Lung microvascular endothelial cell (primary cell): ENCODE measurements at regions not wholly inside any gene's neighbourhood (a gene's known extent, or its start where the extent isn't known, plus 50 kb on each side); places are given as distances from the start of the nearest gene placed in this dataset.

ENCODE experiments used
- DNase-seq, 2 donors: peaks; one replicate each; pipeline versions ENCODE4 v3.0.0 to v3.0.0-alpha.2; 2010; ENCODE audit warnings: low read depth in 2 of 2

DNA sequence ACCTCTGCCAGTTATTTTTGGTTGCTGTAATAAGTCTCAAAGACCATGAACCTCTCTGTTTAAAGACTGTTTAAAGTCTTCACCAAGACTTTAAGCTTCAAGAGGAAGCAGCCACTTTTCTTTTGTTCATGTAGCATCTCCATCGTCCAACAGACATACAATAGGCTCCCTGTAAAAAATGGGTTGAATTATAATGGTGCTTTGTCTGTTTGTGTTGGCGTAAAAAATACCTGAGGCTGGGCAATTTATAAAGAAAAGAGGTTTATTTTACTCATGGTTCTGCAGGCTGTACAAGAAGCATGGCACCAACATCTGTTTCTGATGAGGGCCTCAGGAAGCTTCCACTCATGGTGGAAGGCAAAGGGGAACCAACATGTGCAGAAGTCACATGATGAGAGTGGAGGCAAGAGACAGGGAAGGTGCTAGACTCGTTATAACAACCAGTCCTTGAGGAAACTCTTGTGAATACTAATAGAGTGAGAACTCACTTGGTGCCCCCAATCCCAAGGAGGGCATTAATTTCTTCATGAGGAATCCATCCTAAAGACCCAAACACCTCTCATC, 126.3 kb upstream of the RPS23 start:
- peak in 1 of 2 donors; percentile 24 for DNase-seq

DNA sequence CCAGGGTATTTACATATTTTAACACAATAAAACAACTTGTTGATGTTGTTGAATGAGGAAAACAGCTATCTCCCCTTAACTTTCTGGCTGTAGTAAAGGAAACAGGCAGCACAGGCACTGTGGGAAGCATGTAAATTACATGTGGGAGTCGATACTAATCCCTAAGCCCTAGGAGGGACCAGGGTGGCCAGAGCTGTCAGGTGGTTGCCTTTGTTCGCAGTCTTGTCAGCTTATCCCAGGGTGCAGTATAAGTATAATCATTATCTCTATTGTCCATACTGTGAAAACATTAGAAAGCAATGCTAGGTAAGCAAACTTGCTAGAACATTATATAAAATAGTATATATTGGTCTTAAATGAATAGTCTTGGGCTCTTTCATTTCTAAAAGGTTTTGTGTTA, 125.6 kb upstream of the RPS23 start:
- DNase-seq = no peak

DNA sequence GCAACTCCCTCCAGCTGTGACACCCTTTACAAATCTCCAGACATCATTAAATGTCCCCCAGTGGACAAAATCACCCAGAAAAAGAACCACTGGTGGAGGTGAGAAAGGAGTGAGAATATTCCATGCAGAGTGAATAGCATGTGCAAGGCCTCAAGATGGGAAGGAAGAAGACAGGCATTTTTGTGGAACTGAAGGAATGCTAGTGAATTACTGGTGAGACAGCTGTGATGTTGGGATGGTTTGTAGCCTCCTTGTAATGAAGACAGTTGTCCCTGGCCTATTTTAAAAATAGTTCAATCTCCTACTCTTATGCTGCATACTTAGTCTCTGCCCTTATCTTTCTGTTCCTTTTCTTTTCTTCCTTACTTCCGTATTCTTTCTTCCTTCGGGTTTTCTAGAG, 124.9 kb upstream of the RPS23 start:
- no peak for DNase-seq

DNA sequence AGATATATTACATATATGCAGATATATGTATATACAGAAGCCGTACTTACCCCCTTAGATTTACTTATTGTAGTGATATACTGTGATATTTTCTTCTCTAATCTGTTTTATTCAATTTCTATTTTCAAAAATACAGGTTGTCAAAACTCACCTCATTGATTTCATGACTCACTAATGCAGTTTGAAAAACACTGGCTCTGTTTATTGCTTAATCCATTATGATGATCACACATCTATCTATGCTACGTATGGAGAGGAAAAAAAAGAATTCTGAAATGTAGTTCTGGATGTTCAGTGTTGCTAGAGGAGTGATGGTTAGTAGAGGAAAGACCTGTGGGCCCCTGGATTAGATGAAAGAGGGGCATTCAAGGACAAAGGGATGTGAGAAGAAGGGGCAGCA, 121.0 kb upstream of the RPS23 start:
- DNase-seq = no peak

DNA sequence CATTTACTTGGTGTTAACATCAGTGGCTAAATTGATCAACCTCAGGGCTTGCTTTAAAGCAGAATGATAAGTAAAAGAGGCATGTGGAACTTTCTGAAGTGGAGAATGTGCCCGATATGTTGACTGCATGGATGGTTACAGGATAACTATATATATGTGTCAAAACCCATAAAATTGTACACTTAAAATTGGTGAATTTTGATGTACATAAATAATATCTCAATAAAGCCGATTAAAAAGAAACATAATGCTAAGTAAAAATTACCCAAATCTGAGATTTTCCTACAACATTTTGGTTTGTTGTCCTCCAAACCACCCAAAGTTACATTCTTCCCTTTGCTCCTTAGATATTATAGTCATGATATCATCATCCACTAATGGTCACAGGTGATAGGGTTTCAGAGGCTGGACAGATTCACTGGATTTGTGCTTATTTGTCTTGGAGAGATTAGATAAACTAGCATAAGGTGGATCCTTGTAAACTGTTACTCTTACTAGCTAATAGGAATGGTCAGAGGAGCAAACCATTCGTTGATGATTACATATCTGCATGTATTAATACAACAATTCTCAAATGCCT, 119.7 kb upstream of the RPS23 start:
- DNase-seq = no peak

DNA sequence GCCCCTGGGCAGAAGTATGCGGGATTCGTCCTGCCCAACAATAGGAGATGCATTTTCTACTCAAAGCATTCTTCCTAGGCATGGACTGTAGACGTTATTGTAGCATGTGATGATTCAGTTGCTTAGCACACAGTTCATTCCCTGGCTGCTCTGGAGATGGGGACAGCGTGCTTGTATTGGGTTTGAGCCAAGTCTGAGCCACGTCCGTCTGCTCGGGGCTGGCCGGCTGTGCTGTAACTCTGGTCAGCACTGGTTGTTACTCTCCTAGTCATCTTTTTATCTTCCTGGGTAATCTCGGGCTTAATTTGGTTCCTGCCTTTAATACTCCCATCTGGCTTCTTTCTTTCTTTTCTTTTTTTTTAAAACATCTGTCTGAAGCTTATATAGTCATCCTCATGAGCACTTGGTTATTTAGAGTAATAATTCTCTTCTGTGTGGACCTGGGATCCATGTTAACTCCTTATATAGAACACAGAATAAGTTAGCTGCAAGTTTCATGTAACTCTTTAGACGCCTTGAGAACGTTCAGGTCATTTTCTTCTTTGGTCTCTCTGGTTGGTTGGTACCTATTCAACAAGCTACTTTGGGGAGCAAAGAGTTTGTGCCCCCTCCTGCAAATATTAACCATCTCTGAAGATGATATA, 118.8 kb upstream of the RPS23 start:
- DNase-seq = peak; percentile 90 to 99

DNA sequence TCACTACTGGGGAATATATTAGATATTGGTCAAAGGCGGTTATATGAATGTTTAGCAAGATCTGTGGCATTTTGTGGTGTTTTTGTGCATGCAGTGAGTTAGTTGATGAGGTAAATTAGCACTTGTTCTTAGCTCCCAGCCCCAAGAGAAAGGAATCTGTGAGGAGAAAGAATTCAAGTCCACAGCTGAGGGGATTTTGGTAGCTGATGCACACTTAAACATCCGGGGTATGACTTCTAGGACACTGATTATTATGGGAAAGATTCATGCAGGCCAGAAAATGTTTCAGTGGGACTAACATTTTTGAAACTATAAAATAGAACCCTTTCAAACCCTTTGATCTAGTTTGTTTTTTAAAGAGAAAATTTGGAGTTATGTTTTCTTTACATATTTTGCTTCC, 118.2 kb upstream of the RPS23 start:
- peak in 1 of 2 donors; percentile 29 for DNase-seq

DNA sequence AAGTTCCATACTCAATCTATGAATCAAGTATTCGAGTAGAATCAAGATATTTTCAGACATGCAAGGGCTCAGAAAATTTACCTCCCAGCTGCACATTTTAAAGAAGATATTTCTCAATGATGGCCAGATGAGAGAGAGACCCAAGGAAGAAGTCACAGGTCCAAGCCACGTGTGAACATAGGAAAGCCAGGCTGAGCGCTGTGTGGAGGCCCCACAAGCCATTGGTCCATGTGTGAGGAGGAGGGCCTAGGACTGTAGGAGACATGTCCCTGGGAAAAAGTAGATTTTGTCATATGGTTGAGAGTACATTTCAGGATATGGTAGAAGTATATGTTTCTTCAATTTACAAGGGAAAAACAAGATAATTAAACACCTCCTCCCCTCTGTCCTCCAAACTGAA, 115.8 kb upstream of the RPS23 start:
- DNase-seq = no peak

DNA sequence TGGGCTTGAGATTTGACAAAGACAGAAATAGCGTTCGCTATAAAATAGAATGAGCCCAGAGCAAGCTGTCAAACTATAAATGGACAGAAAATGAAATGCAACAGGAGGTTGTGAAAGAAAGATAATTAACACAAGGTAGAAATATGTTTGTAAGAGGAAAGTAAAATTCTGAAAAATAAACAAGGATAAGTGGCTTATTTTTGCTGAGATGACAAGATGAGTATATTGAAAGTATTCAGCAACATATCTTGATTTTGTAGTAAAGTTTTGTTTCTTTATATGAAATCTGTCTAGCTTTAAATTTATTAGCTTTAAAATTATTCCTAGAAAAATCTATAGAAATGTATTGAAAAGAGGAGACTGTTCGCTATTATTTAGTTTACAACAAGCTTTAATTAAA, 111.9 kb upstream of the RPS23 start:
- DNase-seq = no peak

DNA sequence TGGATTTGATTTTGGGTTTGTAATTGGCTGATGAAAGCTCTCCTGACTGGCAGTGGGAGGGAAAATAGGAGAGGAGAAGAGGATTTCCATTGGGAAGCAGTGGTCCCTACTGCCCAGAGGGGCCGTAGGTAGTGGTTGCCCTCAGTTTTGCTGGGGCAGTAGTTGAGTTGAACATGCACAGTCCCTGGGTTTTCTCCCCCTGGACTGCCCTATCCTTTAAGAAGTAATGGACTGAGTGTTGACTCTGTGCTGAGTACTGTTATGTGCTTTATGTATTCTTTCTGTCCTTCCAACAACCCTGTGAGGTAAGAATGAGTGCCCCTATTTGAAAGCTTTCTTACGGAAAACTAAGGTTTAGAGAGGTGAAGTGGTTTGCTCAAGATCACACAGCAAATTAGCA, 111.2 kb upstream of the RPS23 start:
- DNase-seq = no peak

DNA sequence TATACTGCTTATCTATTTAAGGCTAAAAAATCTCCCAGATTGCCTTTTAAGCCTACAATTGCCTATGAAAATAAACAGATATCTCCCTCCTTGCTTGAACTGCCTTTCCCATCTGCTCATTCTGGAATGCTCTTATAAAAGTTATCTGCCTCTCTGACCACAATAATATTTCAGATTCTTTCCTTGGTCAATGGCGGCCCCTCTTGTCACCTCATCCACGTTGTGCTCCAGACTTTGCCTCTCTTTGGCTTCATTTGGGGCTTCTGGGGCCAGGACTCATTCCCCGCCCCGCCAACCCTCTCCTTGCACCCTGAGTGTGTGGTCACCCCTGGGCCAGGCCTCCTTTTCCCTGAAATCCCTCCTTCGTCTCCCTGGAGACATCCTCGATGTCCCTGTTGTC, 110.0 kb upstream of the RPS23 start:
- no peak for DNase-seq

DNA sequence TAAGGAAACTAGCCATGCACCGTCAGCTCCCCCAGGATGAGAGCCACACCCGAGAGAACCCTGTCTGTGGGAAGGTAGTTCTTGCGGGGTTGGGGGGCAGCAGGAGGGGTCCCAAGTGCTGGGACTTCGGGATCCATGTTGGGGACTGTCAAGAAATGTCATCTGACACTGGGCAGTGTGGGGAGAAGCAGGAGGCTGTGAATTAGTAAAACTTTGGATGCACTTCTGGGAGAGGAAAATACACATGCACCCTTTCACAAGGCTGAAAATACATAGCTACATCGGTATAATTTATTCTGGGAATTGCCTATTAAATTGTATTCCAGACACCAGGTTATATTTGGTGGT, 109.6 kb upstream of the RPS23 start:
- no peak for DNase-seq

DNA sequence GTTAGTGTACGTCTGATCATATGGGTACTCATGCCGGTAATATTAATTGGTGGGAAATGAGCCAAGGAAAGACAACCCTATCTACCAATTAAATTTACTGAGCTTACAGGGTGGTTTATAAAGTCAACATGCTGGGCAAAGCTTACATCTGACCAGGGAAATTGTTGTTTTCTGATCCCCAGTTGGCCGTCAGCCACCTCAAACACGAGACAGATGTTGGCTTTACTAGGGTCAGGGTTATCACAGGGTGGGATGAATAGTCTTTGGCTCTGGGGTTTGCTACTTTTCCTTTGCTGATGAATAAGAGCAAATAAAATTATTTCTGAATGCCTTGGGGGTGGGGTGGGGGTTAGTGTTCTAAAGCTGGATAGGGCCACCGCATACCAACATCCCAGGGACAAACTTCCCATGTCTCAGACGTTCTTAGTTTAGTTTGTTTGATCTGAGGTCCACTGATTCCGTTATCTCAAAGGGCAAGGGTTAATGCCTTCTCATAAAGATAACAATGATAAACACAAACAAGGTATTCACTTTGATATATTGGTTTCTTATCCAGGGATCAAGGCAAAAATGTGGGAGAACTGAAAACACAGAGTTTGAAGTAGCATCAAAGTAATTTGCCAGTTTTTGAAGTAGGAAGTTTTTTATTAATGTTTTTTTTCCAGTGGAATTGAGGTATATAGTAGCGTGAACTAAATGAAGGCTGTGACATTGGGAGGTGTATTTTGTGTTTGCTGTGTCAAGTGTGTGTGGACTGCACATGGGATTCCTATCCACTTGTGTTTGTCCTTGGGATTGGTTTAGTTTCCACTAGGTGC, 109.1 kb upstream of the RPS23 start:
- peak; percentile 70 to 91 for DNase-seq

DNA sequence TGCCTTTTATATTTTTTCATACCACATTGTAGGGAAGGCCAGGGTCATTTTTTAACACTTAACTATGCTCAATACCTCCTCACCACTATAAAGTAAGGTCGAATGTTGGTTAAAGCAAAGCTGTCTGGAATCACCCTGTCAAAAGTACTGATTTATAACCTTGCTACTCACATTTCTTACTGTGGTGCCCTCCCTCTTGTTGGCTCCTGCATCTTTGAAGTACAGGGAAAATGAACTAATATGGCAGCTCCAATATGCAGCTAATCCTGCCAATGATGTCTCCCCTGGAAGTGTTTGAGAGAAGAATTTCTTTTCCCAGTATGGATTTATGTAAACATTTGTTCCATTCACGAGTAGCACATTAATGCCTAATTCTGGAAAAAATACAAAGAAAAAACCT, 108.4 kb upstream of the RPS23 start:
- no peak for DNase-seq

DNA sequence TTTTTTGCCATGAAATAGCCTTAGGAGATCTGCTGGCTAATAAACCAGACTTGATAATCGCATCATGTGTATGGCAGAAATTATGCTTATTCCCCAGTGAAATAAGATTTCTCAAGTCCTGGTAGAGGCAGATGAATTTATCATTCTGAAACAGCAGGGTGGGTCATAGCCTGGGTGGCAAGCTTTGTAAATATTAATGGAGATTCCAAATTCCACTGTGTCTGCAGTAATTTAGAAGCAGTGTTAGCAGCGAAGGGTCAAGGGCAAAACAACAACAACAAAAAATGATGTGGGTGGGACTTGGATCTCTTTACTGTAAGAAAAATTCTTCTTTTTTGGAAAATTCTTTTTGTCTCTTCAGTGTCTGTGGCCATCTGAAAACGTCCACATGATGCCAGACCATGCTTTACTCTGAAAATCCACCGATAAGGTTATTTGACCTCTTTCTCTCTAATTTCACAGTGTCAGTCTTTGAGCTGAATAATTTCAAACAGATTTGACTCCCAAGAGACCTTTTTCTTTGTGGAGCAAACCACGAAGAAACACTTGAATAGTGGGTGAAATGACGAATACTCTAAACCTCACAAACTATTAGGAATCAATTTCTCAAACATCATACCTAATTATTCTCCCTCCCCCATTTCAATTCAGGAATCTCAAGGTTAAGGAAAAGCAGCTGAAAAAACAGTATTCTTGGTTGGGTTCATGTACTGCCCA, 106.0 kb upstream of the RPS23 start:
- DNase-seq = no peak

DNA sequence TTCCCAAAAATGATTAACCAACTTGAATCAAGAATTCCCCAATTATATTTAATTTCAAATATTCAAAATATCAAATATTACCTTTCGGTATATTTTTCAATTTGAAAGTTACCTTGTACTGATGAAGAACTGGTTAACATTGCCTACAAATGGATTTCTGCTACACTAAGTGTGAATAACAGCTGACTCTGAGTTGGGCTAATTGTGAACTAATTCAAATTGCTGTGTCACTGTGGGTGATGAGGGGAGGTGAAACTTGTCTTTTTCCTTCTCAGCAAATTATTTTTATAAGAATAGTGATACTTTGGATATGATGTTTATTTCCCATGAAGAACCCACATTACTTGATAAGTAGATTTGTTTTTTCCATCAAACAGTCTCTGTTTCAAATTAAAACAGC, 103.4 kb upstream of the RPS23 start:
- no peak for DNase-seq

DNA sequence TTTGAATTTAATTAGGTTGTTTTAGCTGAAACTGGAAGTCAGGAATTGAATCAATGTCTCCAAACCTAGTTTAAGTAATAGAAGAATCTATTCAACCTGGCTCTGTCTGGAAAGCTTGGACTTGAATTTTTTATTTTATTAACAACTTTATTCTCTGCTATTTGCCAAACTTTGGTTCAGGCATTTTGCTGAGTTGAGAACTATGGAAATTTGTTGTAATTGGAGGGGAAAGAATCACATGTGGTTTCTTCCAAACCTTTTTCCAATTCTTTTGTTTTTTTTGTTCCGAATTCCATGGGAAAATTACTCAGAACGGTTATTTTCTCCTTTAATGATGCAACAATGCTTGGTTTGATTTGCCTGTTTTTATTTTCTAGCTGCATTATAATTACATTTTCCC, 98.2 kb upstream of the RPS23 start:
- peak in 1 of 2 donors; percentile 50 for DNase-seq

DNA sequence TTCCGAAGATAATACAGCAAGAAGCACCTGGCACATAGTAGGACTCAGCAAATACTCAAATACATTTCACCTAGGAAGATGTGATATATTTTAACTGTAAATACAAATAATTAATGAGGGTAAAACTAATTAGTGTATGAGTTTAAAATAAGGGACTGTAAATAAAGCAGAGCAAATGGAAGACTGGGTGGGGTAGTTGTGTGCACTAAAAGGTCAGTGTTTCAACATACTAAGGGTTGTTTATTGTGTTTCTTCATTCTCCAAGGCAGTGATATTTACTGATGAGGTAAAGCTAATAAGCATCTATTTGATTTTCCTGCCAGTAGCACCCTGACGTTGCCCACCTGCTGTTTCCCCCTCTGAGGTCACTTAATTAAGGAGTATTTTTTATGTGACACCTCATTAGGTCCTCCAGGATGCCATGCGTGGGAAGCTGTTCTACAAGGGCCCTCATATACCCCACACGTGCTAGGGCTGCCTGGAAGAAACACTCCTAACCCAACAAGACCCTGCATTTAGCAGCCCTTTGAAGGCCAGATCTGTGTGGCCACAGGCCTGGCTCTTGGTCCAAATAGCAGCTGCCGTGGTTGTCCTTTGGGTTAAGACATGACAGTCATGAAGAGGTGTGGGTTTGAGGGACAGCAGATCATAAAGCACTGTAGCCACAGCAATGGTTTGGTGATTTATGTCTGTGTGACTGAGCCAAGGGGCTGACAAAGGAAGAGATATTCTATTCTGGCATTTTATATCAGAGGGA, 97.5 kb upstream of the RPS23 start:
- DNase-seq = no peak

DNA sequence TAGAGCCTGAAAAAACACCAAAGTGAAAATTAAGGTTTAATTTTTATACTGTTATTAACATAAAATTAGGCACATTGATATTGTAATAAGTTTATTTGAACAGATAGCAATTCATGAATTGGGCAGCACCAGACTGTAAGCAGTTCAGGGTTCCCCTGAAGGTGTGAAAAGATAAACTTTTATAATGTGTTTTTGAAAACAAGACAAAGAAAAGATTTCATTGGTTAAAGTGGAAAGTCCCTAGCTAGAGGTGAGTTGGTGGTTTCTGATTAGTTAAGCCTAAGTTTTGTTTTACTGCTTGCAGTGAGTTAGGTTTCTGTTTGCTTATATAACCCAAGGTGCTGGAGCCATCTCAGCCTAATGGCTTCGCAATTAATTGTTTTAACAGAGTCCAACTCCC, 96.5 kb upstream of the RPS23 start:
- DNase-seq = no peak

DNA sequence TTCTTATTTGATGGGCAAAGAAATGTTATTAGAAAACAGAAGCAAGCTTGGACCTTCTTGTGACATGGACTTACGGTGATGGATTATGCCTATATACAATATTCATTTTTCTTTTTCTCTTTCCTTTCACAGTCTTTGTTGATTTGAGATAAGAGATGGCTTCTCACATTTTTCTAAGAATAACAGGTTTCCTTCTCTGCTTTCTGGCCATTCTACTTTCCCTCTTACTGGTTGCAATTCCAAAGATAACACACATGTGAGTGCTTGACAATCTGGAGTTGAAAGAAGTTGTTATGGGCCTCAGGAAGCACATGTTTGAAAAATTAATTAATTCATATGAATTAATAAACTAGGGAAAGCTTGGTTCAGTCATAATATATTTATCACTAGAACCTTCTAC, 89.8 kb upstream of the RPS23 start:
- DNase-seq = no peak

DNA sequence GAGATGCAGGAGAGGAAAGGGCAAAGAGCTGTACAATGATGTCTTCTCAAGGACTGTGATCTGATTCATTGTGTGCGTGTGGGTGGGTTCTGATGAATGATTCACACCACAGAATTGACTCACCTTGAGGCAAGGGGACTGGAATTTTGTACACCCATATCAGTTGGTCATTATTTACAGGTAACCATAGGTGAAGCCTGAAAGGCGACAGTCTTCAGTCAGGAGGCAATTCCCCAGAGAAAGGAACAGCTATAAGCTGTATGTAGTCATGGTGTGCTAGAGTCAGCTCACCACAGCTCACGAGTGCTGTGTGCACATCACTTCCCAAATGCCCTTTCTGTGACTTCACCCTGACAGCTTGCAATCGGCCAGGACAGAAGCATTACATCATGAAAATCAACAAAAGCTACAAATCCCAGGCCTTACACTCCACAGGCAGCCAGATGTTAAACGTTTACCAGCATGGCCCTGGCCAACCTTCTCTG, 87.6 kb upstream of the RPS23 start:
- DNase-seq = peak in 1 of 2 donors; percentile 44
